ENCODE measurements at regions not wholly inside any gene's neighbourhood (a gene's known extent, or its start where the extent isn't known, plus 50 kb on each side); places are given as distances from the start of the nearest gene placed in this dataset.

- DNase-seq (ENCODE audit: low read depth): no peak
- H3K4me3 ChIP-seq (ENCODE audit: low read depth, low read length): no peak overlapping the region
- no peak for TF ChIP-seq CTCF (IDR thresholded peaks at IDR 0.05; ENCODE audit: control insufficient read depth, extremely low read depth, insufficient read depth)
These were observed 139.8 kb upstream of the RET start for GRCh38 chr10:42937048-42937447.

- TF ChIP-seq CTCF (IDR thresholded peaks at IDR 0.05; ENCODE audit: control insufficient read depth, extremely low read depth, insufficient read depth): no peak
- DNase-seq (ENCODE audit: low read depth): no peak
- no peak overlapping the region for H3K4me3 ChIP-seq (ENCODE audit: low read depth, low read length)
These were observed 139.2 kb upstream of the RET start for GRCh38 chr10:42937649-42938180.

GRCh38 chr10:42938351-42938750, 138.5 kb upstream of the RET start:
- DNase-seq (ENCODE audit: low read depth): no peak
- no peak for TF ChIP-seq CTCF (IDR thresholded peaks at IDR 0.05; ENCODE audit: control insufficient read depth, extremely low read depth, insufficient read depth)
- H3K4me3 ChIP-seq (ENCODE audit: low read depth, low read length): no peak overlapping the region

- H3K4me3 ChIP-seq (ENCODE audit: low read depth, low read length): no peak overlapping the region
- DNase-seq (ENCODE audit: low read depth): no peak
- TF ChIP-seq CTCF (IDR thresholded peaks at IDR 0.05; ENCODE audit: control insufficient read depth, extremely low read depth, insufficient read depth): no peak
These were observed 137.6 kb upstream of the RET start for GRCh38 chr10:42939237-42939636.

GRCh38 chr10:42939685-42940366, 137.0 kb upstream of the RET start:
- TF ChIP-seq CTCF (IDR thresholded peaks at IDR 0.05; ENCODE audit: control insufficient read depth, extremely low read depth, insufficient read depth): no peak
- H3K4me3 ChIP-seq (ENCODE audit: low read depth, low read length): no peak overlapping the region
- no peak for DNase-seq (ENCODE audit: low read depth)

- no peak for DNase-seq (ENCODE audit: low read depth)
- TF ChIP-seq CTCF (IDR thresholded peaks at IDR 0.05; ENCODE audit: control insufficient read depth, extremely low read depth, insufficient read depth): no peak
- H3K4me3 ChIP-seq (ENCODE audit: low read depth, low read length): no peak overlapping the region
These were observed 136.2 kb upstream of the RET start for GRCh38 chr10:42940487-42941294.

All from LNCaP clone FGC (cell line).